HG03460 (cell line): ENCODE measurements at regions not wholly inside any gene's neighbourhood (a gene's known extent, or its start where the extent isn't known, plus 50 kb on each side); places are given as distances from the start of the nearest gene placed in this dataset.

Experiments
- ATAC-seq: cut with Tn5 transposase; IDR thresholded peaks from one replicate; pipeline ENCODE4 v1.9.1; 2021; ENCODE audit not compliant: unreplicated experiment

DNA sequence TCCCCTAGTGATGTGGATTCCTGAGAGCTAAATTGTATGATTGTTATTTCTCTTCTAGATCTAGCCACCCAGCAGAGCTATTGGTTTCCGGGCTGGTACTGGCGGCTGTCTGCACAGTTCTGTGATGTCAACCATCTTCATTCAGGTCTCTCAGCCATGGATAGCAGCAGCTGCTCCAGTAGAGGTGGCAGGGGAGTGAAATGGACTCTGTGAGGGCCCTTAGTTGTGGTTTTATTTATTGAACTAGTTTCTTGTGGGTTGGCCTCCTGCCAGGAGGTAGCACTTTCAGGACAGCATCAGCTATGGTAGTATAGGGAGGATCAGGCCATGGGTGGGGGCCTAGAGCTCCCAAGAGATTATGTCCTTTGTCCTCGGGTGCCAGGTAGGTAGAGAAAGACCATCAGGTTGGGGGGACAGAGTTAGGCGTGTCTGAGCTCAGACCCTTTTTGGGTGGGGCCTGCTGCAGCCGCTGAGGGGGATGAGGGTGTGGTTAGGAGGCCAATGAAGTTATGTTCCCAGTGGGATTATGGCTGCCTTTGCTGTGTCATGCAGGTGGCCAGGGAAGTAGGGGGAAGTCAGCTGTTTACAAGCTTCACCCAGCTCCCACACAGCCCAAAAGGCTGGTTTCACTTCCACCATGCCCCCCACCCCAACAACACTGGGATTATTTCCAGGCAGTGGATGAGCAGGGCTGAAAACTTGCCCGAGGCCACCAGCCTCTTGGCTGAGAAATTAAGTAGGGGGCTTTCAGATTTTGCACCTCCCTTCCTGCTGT is 55.1 kb upstream of the RGS4 start:
- no peak for ATAC-seq

DNA sequence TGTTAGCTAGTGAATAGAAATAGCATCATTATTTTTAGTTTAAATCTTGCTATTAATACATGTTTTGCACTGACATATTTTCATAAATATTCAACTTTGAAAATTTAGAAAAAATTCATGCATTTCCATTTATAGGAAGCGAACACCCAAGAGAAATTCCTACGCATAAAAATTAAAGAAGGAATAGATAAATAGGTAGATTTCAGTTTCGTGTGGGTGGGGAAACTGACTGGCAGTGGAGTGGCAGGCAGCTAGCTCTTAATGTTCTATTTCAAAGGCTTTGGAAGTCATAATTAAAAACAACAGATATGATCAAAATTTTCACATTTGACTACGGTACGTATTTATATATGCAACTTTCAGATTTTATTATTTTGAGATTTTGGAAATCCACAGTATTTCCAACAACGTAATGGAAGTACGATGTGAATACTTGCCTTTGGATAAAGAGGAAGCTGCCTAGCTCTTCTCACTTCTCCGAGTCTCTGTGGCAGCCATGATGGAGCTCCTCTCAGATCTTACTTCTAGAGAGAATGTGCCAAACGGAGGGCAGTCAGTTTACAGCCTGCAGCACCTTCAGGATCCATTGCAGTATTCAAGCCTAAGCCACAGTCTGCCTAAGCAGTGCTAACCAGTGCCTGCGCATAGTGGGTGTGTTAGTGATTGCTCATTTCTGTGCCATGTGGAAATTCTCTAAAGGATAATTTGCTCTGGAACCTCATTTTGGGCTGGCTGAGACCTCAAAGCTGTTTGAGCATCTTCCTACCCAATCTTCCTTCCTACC is 62.9 kb upstream of the RGS4 start:
- no peak for ATAC-seq

DNA sequence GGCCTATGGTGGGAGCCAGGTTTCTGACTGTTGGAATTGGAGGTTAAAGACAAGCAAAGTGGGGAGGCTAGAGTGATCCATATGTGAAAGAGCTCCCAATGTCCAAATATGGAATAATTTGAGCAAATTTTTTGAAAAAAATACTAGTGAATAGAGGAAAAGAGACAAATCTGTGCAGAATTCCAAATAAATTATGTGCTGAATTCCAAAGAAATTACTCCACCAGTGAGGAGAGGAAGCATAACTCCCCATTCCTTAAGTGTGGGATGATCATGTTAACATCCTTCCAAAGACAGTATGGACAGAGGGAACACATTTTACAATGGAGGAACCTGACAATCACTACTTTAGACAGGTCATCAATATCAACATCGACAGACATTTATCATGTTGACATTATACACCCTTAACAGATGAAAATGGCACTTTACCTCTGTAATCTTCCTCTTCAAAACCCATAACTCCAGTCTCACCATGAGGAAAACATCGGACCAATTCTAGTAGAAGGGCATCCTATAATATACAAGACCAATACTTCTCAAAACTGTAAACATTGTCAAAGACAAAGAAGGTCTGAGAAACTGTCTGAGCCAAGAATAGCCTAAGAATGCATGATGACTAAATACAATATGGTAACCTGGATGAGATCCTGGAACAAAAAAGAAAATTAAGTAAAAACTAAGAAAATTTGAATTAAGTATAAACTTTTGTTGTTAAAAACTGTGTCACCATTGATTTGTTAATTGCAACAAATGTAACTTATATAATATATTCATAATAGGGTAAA is 71.5 kb upstream of the RGS4 start:
- ATAC-seq: no peak

DNA sequence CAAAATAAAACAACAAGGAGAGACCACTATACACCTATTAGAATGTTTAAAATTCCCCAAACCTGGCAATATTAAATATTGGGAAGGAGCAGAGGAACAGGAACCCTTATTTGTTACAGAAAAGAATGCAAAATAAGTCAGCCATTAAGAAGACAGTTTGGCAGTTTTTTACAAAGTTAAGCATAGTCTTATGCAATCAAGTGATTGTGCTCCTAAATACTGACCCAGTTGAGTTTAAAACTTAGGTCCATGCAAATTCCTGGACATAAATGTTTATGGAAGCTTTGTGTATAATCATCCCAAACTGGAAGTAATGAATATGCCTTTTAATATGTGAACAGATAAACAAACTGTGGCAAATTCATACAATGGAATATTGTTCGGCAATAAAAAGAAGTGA is 72.9 kb upstream of the RGS4 start:
- ATAC-seq: no peak

DNA sequence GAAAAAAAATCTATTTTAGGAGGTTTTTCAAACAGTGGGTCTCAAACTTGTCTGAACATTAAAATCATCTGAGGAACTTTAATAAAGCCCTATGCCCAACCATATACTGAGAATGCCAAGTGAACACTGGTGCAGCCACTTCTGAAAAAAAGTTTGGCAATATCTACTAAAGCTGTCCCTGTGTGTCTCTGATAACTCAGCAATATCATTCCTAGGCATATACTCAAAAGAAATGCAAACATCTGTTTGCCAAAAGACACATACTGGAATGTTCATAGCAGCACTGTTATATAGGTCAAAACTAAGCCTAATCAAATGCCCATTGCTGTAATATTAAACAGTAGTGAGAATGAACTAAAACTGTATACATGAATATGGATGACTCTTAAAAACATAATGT is 74.2 kb upstream of the RGS4 start:
- no peak for ATAC-seq

DNA sequence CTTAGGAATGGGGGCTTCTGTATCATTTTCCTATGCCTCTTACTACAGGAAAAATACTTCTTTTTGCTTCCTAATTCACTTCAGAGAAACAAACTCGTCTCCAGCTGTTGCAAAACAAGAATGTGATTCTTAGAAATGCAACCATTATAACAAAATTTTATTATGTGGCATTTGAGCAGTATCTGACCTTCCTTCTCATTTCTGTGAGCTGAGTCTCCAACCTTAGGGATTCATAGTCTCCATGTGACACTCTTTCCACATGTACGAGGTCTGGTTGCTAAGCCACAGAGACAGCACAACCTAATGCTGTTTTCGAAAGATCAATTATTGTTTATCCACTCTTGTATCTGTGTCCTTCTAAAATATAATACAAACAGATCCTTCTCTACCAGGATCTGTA is 75.3 kb upstream of the RGS4 start:
- no peak for ATAC-seq

DNA sequence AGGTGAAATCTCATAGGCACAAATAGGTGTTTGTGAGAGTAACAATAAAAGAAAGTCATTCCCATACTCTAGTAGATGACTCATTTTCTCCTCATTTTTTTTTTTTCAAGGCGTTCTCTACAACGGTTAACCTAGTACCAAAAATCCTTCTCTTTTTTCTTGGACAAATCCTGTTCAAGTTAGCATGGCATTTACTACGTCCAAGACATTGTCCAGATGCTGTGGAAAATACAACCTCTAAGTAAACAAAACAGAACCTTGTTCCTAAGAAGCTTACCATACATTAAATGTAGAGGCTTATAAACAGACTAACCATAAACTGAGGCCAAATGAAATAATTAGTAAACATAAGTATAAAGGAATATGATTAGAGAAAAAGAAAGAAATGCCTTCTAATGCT is 76.2 kb upstream of the RGS4 start:
- ATAC-seq: no peak

DNA sequence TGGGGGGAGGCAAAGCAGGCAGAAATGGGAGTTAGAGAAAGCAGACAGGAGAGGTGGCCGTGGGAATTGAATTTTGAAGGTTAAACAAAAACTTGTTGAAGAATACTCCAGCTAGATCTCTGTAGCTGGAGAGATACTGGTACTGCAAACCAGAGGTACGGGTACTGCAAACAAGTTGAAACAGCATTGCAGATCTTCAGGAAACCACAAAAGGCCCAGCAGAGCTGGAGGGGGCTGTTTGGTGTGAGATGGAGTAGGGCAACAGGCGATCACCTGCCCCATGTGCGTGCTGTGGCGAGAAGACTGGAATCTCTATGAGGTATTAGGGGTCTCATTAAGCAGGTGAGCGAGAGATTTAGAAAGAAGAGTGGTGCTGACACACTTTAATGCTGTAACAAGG is 77.7 kb upstream of the RGS4 start:
- no peak for ATAC-seq

DNA sequence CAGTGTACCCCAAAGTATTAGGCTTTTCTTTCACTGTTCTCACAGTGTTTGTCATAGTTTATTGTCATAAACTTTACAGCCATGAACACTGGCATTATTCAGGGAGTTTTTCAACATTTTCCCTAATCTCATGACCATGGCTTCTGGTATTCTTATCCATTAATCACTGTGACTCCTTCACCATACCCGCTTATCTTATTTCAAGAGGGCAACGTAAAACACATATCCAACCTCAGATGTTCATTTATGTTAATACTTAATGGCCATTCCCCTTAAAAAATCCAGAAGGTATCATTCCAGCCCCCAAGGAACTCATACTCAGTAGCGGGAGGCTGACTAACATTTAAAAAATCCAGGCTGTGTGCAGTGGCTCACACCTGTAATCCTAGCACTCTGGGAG is 78.5 kb upstream of the RGS4 start:
- no peak for ATAC-seq

DNA sequence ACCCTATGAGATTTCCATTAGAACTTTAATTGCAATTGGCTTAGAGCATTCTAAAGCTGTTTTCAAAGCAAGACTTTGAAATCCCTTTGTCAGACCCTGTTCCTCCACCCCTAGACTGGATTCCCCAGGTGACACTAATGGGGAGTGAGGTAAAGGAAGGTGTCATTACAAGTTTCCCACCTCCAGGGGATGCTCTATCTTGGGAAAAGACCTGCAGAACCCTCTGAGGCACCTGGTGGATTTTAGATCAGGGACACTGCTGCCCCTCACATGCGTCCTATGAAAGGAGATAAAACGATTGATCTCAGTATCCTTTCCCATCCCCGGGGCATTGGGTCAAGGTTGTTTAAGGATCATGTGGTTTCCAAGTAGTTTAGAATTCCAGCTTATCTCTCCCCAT is 80.3 kb upstream of the RGS4 start:
- no peak for ATAC-seq

DNA sequence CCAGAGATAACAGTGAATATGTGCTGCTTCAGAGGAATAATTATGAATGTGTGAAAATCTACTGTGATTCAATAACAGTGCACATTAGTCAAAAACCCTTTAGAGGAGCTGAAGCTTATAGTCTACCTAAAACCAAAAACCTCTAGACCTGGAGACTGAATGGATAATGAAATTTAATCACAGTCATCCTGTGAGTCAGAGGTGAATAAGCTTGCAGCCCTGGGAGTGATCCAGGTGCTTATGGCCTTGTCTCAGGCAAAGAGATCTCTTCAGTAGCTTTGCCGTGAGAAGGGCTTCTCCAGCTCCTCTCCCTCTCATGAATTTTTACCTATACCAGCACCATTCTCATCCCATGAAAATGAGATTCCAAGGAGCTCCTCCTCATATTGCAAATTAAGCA is 81.3 kb upstream of the RGS4 start:
- no peak for ATAC-seq

DNA sequence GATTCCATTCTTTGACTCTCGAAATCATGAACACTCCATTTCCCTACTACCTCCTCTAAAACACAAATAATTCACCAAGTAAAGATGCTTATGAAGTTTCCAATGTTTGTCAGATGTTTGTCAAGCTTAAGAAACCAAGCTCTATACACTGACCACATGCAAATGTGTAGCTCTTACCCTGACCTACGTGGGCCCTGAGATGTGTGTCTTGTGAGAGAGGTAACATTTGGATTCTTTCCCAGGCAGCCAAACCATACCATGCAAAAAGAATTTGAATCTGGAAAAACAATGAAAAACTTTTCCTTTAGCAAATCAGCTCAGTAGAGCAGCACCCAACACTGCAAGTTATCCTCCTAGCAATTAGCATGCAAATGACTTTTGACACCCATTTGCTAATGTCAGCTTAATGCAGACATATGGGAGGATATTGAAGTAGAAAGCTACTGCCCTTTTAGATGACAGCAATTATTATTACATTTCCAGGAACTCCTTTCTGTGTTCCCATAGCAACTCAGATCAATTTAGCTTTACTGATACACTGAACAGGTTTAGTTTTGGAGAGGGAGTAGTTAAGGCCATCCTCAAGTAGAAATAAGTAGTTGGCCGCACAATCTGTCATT is 83.2 kb upstream of the RGS4 start:
- no peak for ATAC-seq

DNA sequence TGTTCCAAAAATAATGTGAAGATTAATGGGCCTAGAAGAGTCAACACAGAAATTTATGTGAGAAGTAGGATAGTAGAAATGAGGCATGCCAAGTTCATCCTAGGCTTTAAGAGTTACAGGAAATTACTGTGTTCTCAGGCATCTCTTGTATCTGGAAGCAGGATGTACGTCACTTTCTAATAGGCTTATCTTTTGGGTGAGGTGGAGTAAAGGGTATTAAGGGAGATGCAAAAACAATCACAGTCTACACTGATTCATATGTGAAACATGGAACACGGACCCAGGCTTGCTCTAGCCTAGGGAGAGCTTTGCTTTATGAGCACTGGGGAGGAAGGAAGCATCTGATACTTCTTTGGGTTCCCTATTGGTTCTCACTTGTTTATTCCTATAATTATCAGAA is 84.5 kb upstream of the RGS4 start:
- ATAC-seq: no peak

DNA sequence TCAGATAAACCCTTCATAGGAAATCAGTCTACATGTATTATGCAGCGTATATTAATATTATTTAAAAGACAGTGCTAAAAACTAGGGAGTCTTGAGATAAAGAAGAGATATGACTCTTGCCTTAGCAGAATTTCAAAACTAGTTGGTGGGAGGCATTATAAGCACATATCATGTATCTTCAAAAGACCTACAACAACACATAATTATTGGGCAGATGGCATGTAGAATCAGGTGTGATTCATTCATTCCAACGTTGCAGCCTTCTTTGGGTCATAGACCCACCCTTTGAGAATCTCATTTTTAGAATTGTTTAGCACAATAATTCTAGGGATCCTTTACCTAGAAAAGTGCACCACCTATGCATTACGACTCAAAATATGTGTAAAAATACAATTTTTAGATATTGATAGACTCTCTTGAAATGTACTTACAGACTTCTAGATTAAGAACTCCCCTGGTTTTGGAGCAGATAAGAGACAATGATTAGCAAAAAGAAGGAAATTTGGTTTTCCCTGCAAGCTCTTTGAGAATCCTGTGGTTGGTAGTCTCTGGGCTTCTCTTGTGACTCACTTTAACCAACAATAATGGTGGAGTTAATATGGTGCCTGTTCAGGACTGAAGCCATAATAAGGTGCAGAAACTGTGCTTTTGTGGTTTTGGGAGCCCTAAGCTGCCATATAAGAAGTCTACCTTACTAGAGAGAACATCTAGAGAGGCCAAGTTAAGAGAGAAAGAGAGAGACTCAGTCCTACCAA is 85.3 kb upstream of the RGS4 start:
- ATAC-seq: no peak

DNA sequence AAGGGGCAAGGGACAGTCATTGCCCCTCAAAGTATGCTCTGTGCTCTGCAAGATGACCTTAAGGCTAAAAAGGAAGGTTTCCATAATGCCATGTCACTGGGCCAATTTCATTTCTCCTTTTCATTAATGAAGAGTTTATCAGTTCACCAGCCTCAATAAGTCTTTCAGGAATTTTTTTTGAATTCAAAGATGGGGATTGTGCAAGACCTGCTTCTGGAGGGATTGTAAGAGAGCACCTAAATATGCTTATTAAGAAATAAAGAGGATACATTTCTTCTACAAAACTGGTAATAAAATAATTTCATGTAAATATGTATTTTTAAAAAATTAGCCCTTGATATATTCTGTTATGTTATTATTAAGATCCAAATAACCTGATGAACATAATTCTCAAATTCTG is 86.8 kb upstream of the RGS4 start:
- ATAC-seq: no peak

DNA sequence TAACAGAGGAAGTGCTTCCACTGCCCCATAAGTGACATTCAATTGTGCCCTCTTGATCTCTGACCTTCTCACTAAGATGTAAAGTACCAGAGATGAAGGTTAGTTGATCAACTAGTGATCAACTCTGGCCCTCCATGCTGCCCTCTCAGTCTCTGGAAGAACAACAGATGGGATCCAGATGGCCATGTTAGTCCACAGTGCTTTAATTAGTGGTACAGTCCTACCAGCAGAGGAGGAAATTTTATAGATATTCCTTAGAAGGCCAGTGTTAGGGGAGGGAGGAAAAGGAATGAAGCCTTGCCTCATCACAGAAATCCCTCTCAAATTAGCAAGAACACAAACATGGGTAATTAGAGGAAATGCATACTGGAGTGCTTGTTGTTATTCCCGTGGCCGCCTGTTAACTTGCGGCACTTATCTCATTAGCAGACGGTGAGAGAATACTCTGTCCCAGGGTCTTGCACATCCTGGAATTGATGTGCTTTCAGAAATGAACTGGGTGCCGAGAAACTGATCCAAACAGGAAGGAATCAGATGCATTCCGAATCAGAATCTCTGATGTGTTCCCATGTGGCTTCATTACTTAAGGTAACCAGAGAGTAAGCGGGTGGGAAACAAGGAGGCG is 91.1 kb upstream of the RGS4 start:
- ATAC-seq: no peak

DNA sequence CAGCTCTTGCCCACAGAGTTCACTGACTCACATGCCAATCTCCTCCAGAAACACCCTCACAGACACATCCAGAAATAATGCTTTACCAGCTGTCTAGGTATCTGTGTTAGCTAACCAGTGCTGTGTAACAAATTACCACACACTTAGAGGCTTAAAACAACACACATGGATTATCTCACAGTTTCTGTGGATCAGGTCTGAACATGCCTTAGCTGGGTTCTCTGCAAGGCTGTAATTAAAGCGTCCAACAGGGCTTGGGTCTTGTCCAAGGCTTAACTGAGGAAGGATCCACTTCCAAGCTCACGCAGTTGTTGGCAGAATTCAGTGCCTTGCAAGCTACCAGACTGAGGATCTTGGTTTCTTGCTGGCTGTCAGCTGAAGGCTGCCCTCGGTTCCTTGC is 92.5 kb upstream of the RGS4 start:
- ATAC-seq: no peak

DNA sequence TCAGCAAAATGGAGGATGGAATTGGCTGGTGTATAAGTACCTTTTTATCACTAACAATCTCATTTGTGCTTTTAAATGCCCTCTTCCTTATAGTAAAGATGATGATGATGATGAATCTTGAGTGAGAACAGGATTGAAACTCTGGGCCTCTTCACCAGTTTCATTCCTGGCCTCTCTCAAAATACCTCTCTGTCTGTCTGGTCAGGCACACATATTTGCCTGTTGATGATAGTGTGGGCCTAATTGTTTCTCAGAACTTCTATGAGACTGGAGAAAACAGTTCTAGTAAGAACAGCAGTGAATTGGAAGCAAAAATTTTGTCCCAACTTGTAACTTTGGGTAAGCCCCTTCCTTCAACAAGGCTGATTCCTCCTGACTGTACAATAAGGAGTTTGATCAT is 94.4 kb upstream of the RGS4 start:
- no peak for ATAC-seq

DNA sequence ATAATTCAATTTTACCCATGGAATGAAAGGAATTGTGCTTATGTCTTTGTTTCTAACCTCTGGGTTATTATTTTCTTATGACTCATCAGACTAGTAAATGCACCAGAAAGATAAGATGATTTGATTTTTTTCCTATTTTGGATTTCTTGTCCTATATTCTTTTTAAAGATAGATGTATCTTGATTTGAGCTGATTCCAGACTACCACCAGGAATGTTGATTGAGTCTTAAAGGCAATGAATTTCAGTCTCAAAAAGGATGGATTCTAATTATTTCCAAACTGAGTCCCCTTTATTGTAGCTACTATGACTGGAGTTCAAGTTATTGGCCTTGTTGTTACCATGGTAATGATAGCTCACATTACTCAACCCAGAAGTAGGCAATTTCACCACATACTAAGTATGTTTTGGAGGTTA is 95.8 kb upstream of the RGS4 start:
- no peak for ATAC-seq

DNA sequence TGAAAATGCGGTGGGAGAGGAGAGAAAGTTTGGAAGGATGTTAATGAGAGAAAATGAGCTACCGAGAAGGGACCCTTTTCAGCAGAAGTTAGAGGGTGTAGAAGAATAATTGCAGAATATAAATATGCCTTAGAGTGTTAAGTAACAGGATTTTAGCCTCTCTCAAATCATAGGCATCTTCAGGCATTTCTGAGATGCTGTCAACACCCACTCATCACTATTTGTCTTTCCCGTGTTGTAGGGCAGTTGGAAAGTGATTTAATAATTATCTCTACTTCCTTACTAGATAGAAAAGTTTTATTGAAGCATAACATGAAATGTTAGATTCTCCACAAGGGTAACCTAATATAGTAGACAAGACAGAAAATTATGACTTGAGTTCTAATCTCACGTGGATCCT is 96.4 kb upstream of the RGS4 start:
- no peak for ATAC-seq
